GM18508 (cell line): ENCODE measurements at regions not wholly inside any gene's neighbourhood (a gene's known extent, or its start where the extent isn't known, plus 50 kb on each side); places are given as distances from the start of the nearest gene placed in this dataset.
"Not testable (repeated sequence)": the region's sequence is repeated elsewhere in the genome, so short reads cannot be mapped to it uniquely, and the experiment has no call there.

Source experiments
- ATAC-seq: cut with Tn5 transposase; IDR thresholded peaks from one replicate; pipeline ENCODE4 v1.9.1; 2021; ENCODE audit warnings: moderate number of reproducible peaks; ENCODE audit not compliant: insufficient read depth, unreplicated experiment

GRCh38 chr12:58728397-58728796 lies 191.9 kb downstream of the LRIG3 start:
- ATAC-seq = no peak

- ATAC-seq = no peak
Observed at GRCh38 chr12:58731096-58731495, 189.2 kb downstream of the LRIG3 start.

- no peak for ATAC-seq
Observed at GRCh38 chr12:58732894-58733293, 187.4 kb downstream of the LRIG3 start.

DNA sequence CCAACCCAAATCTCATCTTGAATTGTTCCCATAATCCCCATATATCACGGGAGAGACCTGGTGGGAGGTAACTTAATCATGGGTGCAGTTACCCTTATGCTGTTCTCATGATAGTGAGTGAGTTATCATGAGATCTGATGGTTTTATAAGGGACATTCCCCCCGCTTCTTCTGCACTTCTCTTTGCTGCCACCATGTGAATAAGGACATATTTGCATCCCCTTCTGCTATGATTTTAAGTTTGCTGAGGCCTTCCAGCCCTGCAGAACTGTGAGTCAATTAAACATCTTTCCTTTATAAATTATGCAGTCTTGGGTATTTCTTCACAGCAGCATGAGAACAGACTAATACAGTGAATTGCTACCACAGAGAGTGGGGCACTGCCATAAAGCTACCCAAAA lies 179.1 kb downstream of the LRIG3 start:
- ATAC-seq = no peak

DNA sequence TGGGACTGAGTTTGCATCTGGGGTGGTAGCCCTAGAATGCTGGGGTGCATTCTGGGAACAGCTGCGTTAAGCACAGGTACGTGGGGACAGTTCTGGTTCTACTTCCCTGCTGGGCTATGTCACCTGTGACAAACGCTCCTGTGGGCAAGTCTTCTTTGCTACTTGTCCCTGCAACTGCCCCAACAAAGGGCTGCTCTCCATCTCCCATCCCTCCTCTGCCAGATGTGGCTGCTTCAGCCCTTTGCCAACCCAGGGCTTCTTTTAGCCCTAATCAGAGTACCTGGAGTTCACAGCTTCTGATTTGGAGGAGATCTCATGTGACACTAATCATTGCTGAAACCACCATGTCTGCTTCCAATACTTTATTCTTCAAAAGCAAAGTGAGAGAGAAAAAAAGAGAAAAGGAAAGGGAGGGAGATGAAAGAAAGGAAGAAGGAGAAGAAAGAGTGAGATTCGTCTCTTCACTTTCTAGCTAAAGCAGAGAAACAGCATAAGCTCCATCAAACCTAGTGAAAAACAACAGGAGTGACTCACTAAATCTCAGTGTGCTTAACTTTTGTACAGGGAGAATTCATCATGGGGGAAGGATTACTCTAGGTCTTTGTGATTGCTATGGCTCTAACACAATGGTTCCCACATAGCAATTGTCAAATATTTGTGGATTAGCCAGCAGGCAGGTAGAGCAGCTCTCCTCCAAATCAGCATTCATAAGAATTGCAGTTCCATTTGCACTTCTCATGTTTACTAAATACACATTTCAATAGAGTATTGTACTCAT lies 174.8 kb downstream of the LRIG3 start:
- ATAC-seq = no peak

DNA sequence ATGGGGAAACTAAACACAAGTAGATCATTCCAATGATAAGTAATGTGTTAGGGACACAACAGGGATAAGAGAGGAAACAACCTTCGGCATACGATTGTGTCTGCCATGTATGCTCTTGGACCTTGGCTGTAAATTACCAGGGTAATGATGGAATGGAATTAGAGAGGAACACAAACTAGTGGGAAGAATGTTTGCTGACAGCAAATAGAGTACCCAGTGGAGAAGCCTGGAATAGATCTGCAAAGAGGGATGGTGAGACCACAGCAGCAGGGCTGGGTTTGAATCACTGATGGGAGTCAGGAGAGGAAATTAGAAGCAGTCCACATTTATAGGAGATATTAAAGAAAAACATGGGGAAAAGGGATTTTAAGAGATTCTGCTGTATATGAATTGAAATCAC lies 172.8 kb downstream of the LRIG3 start:
- no peak for ATAC-seq

DNA sequence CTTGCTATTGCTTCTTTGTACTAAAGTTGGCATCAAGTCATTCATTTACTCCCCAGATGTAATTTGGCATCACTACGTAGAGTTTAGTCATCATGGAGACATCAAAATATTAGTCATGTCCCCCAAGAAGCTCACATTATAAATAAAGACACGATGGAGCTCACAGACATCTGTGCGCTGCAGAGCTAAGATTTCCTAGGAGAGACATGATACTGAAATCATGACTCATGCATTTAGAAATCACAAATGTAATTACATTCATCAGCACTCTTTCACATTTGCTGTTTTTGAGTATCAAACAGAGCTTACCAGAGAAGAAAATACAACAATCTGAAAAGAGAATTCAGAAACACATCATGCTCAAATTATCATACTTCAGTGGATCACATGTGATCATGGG lies 169.8 kb downstream of the LRIG3 start:
- ATAC-seq = no peak

- no peak for ATAC-seq
Observed at GRCh38 chr12:58757422-58757821, 162.9 kb downstream of the LRIG3 start.

- not testable (repeated sequence) for ATAC-seq
Observed at GRCh38 chr12:58759745-58760144, 160.6 kb downstream of the LRIG3 start.

- ATAC-seq = no peak
Observed at GRCh38 chr12:58761308-58761707, 159.0 kb downstream of the LRIG3 start.

- no peak for ATAC-seq
Observed at GRCh38 chr12:58764100-58764953, 156.0 kb downstream of the LRIG3 start.

DNA sequence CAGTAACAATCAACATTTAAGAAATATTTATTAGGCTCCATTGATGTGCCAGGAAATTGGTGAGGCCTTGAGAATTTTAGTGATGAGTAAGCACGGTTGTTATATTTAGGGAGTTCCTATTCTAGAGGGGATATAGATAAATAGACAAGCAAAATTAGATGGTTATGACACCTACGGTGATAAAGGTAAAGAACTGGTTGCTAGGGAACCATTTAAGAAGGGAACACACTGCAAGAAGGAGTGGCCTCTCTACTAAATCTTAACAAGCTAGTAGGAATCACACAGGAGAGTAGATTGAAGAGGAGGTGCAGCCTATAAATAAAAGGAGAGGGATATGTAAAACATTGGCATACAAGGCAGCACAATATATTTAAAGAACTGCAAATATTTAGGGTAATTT lies 155.2 kb downstream of the LRIG3 start:
- no peak for ATAC-seq

DNA sequence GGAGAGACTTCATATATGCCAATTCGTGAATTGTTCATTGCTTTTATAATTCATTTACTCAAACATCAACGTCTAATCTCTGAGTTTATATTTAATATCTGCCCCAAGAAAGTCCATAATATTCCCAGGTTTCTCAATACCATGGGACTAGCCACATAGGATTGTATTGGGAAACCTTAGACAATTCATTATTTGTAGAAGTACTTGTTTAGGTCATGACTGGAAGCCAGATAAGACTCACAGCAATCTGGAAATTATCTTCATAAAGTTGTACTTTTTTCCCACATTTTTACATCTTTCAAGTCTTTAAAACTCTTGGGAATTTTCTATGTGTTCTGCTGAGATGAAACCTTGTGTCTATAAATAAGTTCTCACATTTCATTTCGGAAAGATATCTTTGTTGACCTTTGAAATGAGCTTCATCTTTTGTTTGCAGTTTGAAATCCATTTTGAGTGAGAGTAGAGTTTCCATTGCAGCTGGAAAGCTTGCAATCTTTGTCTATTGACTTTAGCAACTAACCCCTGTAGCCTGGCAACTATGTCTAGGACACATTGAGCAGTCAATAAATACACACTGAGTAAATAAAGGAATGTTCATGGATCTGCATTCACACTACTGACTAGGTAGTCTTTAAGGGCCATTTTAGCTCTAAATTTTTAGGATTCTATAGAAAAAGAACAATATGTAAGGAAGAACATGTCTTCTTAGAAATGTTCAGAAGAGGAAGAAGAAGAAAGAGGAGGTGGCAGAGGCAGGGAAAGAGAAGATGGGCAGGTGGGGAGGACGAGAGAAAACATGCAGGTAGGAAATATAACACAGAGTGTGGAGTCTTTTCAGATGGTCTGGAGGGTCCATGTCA lies 154.4 kb downstream of the LRIG3 start:
- ATAC-seq = no peak

GRCh38 chr12:58766513-58766870 lies 153.8 kb downstream of the LRIG3 start:
- no peak for ATAC-seq

DNA sequence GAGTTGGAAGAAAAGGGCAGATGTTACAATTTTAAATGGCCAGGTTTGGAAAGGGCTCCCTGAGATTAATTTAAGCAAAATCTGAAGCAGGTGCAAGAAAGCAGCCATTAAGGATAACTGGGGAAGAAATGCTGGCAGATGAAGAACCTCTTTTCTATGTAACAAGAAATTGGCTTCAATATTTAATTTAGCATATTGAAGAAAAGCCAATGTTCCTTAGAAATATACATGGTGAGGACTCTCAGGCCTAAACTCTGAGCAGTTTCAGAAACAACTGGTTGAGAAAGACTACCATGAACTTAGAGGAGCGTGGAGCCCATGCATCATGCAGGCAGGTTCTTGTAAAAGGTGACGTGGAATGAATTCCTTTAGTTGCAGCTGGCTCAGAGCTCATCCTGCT lies 152.8 kb downstream of the LRIG3 start:
- ATAC-seq = no peak

GRCh38 chr12:58773986-58774385 lies 146.3 kb downstream of the LRIG3 start:
- ATAC-seq = no peak

- no peak for ATAC-seq
Observed at GRCh38 chr12:58774731-58775130, 145.6 kb downstream of the LRIG3 start.

DNA sequence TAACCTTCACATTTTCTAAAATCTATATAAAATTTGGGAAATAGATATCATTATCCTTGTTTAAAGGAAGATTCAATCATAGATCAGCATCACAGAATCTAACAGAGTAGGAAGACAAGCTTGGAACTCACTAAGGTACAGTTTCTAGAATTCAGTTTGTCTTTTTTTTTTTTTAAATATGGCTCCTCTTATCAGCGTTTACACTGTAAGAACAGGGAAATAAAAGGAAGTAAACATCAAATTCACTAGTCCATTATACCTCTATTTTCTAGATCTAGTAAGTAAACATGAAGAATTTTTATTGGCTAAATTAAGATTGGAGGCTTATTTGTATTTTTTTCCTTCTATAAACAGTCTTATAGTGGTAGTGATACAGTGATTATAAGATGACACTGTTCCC lies 144.9 kb downstream of the LRIG3 start:
- ATAC-seq = no peak

DNA sequence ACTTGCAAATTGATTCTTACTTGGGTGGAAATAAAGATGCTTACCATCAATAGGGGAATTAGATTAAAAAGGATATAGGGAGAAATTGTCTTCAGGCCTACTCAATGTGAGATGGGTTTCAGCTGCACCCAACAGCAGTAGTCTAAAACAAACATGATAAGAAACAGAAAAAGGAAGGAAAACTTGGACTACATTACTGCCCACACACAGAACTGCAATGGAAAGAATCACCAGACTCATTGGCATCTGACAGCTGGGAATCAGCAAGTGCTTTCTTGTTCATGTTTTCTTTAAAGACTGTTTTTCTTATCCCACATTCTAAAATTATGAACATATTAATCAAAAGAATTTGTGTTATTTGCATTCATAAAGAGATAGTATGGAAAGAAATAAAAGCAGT lies 144.2 kb downstream of the LRIG3 start:
- ATAC-seq = no peak

DNA sequence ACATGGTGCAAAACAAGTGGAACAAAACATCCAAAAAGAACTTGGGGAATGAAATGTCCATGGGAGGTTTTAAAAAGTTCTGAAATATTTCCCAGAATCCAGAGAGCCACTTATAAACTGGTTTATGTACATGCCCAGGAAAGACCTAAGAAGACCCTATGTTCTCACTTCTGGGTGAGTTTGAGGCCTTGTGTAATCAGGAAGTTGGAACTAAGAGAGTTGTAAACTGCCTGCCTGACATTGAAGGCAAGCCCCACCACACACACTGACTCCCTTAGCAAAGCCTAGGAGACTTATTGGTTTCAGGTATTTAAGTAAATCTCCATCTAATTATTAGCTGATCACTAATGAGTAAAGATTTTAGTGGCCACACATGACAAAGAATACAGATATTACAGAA lies 142.5 kb downstream of the LRIG3 start:
- no peak for ATAC-seq

DNA sequence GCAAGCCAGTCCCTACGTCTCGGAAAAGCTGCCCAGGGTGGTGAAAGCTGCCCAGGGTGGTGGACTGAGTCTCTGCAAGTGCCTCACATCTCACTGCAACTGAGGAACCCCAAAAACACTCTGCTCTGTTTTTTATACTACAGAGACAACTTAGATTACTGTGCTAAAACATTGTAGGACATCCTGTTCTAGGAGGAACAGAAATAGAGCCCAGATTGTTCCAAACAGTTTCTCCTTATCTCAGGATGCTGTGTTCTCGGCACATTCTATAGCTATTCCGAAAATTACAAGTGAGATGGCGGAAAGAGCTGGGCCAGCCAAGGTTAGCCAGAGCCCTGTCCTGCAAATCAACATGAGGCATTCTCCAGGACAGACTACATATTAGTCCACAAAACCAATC lies 138.7 kb downstream of the LRIG3 start:
- no peak for ATAC-seq
